HCT116 (cell line): ENCODE measurements at regions not wholly inside any gene's neighbourhood (a gene's known extent, or its start where the extent isn't known, plus 50 kb on each side); places are given as distances from the start of the nearest gene placed in this dataset.

ENCODE experiments used
- ATAC-seq: fragments of 200-7000 bp; cut with Tn5 transposase; 2 replicates; pipeline ENCODE4 v1.9.1; 2020; ENCODE audit warnings: mild to moderate bottlenecking, moderate library complexity
- BruUV-seq: library from RNA; stranded (reverse); fragments of 400-500 nt; replicated peaks from 2 replicates; lab custom pipeline; 2021; lab: Mats Ljungman, UMichigan
- CTCF ChIA-PET: fragments of 300-600 bp; sonication (Branson Sonifier 250); formaldehyde crosslinking; loops from one replicate; lab custom pipeline; 2021; ENCODE audit warnings: antibody characterized with exemption; lab: Charles Lee
- POLR2A ChIA-PET: fragments of 300-600, 350-600 bp; sonication (Branson Sonifier 250); formaldehyde crosslinking; loops from one replicate; lab custom pipeline; 2021; ENCODE audit warnings: antibody characterized with exemption; lab: Charles Lee
- RAD21 ChIA-PET, 2 experiments: fragments of 300-600 bp; sonication (Branson Sonifier 250); formaldehyde crosslinking; loops; one replicate each; lab custom pipeline; 2023; ENCODE audit warnings: low total read pairs in 2 of 2; ENCODE audit not compliant: uncharacterized antibody in 2 of 2, unreplicated experiment in 2 of 2, low non-redundant PET in 1 of 2; lab: Charles Lee
- DNase-seq: peaks from one replicate; pipeline ENCODE4 v3.0.0-alpha.2; 2010; ENCODE audit warnings: low read depth, low spot score
- H2AFZ ChIP-seq: fragments of 200-600 bp; shearing (Covaris generic), sonication (generic); 2 replicates; pipeline ENCODE4 v1.6.1; 2017; ENCODE audit warnings: low read depth, mixed run types, mixed read lengths, antibody characterized with exemption, low read length; ENCODE audit not compliant: poor library complexity, severe bottlenecking
- H3K27ac ChIP-seq: 2 replicates; pipeline ENCODE4 v1.5.1; 2012; ENCODE audit warnings: low read depth, low read length
- H3K27me3 ChIP-seq: fragments of 200-600 bp; sonication (generic); 2 replicates; pipeline ENCODE4 v1.6.1; 2016; ENCODE audit warnings: mixed run types, low read length, mixed read lengths; ENCODE audit not compliant: insufficient read depth
- H3K36me3 ChIP-seq, 2 experiments: fragments of 200-500 bp in 1 of 2; fragments of 200-600 bp in 1 of 2; sonication (Bioruptor generic) in 1 of 2; sonication (generic) in 1 of 2; 2 replicates each; pipeline versions ENCODE4 v1.5.1 to v1.6.1; 2014 to 2016; ENCODE audit warnings: low read length in 2 of 2, inconsistent platforms in 1 of 2, mixed read lengths in 1 of 2, mixed run types in 1 of 2; ENCODE audit not compliant: insufficient read depth in 2 of 2, control insufficient read depth in 1 of 2
- H3K4me1 ChIP-seq, 2 experiments: fragments of 200-600 bp in 1 of 2; sonication (generic) in 1 of 2; 2 replicates each; pipeline versions ENCODE4 v1.5.1 to v1.6.1; 2012 to 2017; ENCODE audit warnings: low read length in 2 of 2, inconsistent platforms in 1 of 2, mild to moderate bottlenecking in 1 of 2, mixed read lengths in 1 of 2, mixed run types in 1 of 2, moderate library complexity in 1 of 2; ENCODE audit not compliant: insufficient read depth in 2 of 2, control insufficient read depth in 1 of 2
- H3K4me2 ChIP-seq: fragments of 200-600 bp; sonication (generic); 2 replicates; pipeline ENCODE4 v1.6.1; 2017; ENCODE audit warnings: mixed run types, low read length, mixed read lengths
- H3K4me3 ChIP-seq, 2 experiments: fragments of 200-600 bp in 1 of 2; sonication (generic) in 1 of 2; replicated peaks in 1 of 2; 2 replicates each; pipeline ENCODE4 v1.5.1; 2011 to 2016; ENCODE audit warnings: low read length in 2 of 2, control low read depth in 1 of 2, low read depth in 1 of 2, mild to moderate bottlenecking in 1 of 2, mixed read lengths in 1 of 2, mixed run types in 1 of 2
- H3K79me2 ChIP-seq: fragments of 200-600 bp; sonication (generic); 2 replicates; pipeline ENCODE4 v1.6.1; 2017; ENCODE audit warnings: mild to moderate bottlenecking, mixed run types, low read length, moderate library complexity, mixed read lengths; ENCODE audit not compliant: insufficient read depth
- H3K9ac ChIP-seq: fragments of 200-600 bp; sonication (generic); 2 replicates; pipeline ENCODE4 v1.6.1; 2016; ENCODE audit warnings: low read length, mixed read lengths
- H3K9me2 ChIP-seq: fragments of 200-600 bp; sonication (generic), shearing (Covaris generic); 2 replicates; pipeline ENCODE4 v1.6.1; 2017; ENCODE audit warnings: mixed run types, mild to moderate bottlenecking, moderate library complexity; ENCODE audit not compliant: insufficient read depth
- H3K9me3 ChIP-seq, 2 experiments: fragments of 200-500 bp in 1 of 2; fragments of 200-600 bp in 1 of 2; sonication (Bioruptor generic) in 1 of 2; sonication (generic) in 1 of 2; 2 replicates each; pipeline ENCODE4 v1.6.1; 2014 to 2017; ENCODE audit warnings: low read length in 2 of 2, mixed read lengths in 2 of 2, inconsistent platforms in 1 of 2, low read depth in 1 of 2, mild to moderate bottlenecking in 1 of 2, mixed run types in 1 of 2, moderate library complexity in 1 of 2; ENCODE audit not compliant: control insufficient read depth in 1 of 2, insufficient read depth in 1 of 2
- H4K20me1 ChIP-seq: fragments of 200-600 bp; sonication (generic), shearing (Covaris generic); 2 replicates; pipeline ENCODE4 v1.6.1; 2017; ENCODE audit warnings: mixed run types, mild to moderate bottlenecking, moderate library complexity; ENCODE audit not compliant: insufficient read depth
- CBX3 ChIP-seq: IDR thresholded peaks from 2 replicates; pipeline ENCODE4 v1.6.1; 2012; ENCODE audit warnings: low read depth
- CEBPB ChIP-seq: IDR thresholded peaks from 2 replicates; pipeline ENCODE4 v1.6.1; 2012; ENCODE audit warnings: low read depth
- EGR1 ChIP-seq: IDR thresholded peaks from 2 replicates; pipeline ENCODE4 v1.6.1; 2012; ENCODE audit warnings: low read depth
- ELF1 ChIP-seq: IDR thresholded peaks from 2 replicates; pipeline ENCODE4 v1.6.1; 2012; ENCODE audit warnings: low read depth, borderline replicate concordance
- EZH2 ChIP-seq: fragments of 200-600 bp; sonication (generic); IDR thresholded peaks from 2 replicates; pipeline ENCODE4 v1.6.1; 2017; ENCODE audit warnings: antibody characterized with exemption, mixed run types
- EZH2phosphoT487 ChIP-seq: fragments of 200-600 bp; IDR thresholded peaks from 2 replicates; pipeline ENCODE4 v1.6.1; 2018; ENCODE audit warnings: antibody characterized with exemption, borderline replicate concordance
- FOSL1 ChIP-seq: IDR thresholded peaks from 2 replicates; pipeline ENCODE4 v1.6.1; 2012; ENCODE audit warnings: low read depth
- POLR2AphosphoS5 ChIP-seq: IDR thresholded peaks from 2 replicates; pipeline ENCODE4 v1.6.1; 2011; ENCODE audit warnings: mild to moderate bottlenecking, low read depth, low read length, moderate library complexity
- RAD21 ChIP-seq: IDR thresholded peaks from 2 replicates; pipeline ENCODE4 v1.6.1; 2012; ENCODE audit warnings: low read depth, mild to moderate bottlenecking
- SIN3A ChIP-seq: IDR thresholded peaks from 2 replicates; pipeline ENCODE4 v1.6.1; 2012; ENCODE audit warnings: low read depth
- SP1 ChIP-seq: IDR thresholded peaks from 2 replicates; pipeline ENCODE4 v1.6.1; 2012; ENCODE audit warnings: low read depth
- YY1 ChIP-seq: IDR thresholded peaks from 2 replicates; pipeline ENCODE4 v1.6.1; 2011; ENCODE audit warnings: low read length, low read depth, moderate library complexity, mild to moderate bottlenecking; ENCODE audit not compliant: insufficient replicate concordance; ENCODE audit errors: extremely low read depth
- ZFX ChIP-seq: fragments of 450-650 bp; IDR thresholded peaks from 2 replicates; pipeline ENCODE4 v1.6.1; 2017
- ZNF274 ChIP-seq: fragments of 200-500 bp; sonication (Bioruptor generic); IDR thresholded peaks from 2 replicates; pipeline ENCODE4 v1.6.1; 2014; ENCODE audit warnings: mild to moderate bottlenecking, low read depth, low read length, inconsistent platforms
- intact Hi-C: fragments of 100-400 bp; cut with micrococcal nuclease; formaldehyde crosslinking; loops from 2 replicates; pipeline ENCODE4 v1.10.0; 2022
- TF ChIP-seq, protein P1 (sequence below): IDR thresholded peaks from 2 replicates; pipeline ENCODE4 v1.6.1; 2012
- TF ChIP-seq, protein P2 (sequence below): IDR thresholded peaks from 2 replicates; pipeline ENCODE4 v1.6.1; 2012
- TF ChIP-seq, protein P3 (sequence below), 3 experiments: fragments of 200-600 bp in 1 of 3; sonication (generic) in 1 of 3; IDR thresholded peaks in 2 of 3; conservative IDR thresholded peaks in 1 of 3; 2 replicates each; pipeline ENCODE4 v1.5.1; 2012 to 2017; ENCODE audit warnings: low read depth in 2 of 3, low read length in 2 of 3, antibody characterized with exemption in 1 of 3, borderline replicate concordance in 1 of 3, control low read depth in 1 of 3, mild to moderate bottlenecking in 1 of 3, mixed read lengths in 1 of 3, mixed run types in 1 of 3, moderate library complexity in 1 of 3; ENCODE audit not compliant: insufficient read depth in 1 of 3

DNA sequence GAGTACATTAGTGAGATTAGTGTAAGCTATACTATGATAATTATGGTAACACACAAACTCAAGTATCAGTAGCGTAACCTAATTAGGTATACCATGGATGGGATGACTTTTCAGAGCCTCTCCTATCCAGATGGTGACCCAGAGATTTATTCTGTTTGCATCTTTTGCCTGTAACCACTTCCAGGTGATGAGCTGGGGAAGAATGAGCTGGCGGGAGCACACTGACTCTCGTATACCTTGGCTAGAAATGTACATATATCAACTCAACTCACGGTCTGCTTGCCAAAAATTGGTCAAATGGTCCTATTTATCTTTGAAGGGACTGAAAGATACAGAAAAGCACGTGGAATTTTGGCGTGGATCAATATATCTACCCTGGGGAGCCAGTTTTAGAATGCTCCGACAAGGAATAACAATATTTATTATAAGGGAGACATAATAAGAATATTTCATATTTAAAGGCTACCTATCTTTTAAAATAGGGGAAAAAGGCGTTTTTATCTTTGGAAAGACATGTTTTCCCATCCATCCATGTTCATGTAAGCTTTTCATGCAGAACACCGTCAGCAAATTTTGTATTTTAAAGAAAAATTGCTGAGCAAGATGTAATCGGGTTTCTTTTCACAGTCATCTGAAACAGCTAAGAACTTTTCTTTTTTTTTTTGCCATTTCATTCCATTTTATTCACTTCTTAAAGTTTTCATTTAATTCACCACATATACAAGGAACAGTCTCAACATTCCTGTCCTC is 502.6 kb upstream of the CBLB start:
- BruUV-seq: no TSS peak
- no peaks in the 10 kb centered on the region for H3K9me3 ChIP-seq
- no peak overlapping the region for H3K9ac ChIP-seq
- H3K4me3 ChIP-seq: no peak overlapping the region
- ChIA-PET POLR2A (no interaction called here), RAD21 (no interaction called here), CTCF (no interaction called here)
- H3K36me3 ChIP-seq: no peaks in the 10 kb centered on the region
- no peak overlapping the region for H2AFZ ChIP-seq
- ATAC-seq: no peak
- TF ChIP-seq YY1 (no peak), EZH2 (no peak), ELF1 (no peak), POLR2AphosphoS5 (no peak), EGR1 (no peak), SP1 (no peak), ZFX (no peak), FOSL1 (no peak), EZH2phosphoT487 (no peak), SIN3A (no peak), CEBPB (no peak), RAD21 (no peak), CBX3 (no peak), ZNF274 (no peak)
- TF ChIP-seq, protein P1, sequence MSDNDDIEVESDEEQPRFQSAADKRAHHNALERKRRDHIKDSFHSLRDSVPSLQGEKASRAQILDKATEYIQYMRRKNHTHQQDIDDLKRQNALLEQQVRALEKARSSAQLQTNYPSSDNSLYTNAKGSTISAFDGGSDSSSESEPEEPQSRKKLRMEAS: no peak
- TF ChIP-seq, protein P2, sequence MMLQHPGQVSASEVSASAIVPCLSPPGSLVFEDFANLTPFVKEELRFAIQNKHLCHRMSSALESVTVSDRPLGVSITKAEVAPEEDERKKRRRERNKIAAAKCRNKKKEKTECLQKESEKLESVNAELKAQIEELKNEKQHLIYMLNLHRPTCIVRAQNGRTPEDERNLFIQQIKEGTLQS: no peak
- TF ChIP-seq, protein P3, sequence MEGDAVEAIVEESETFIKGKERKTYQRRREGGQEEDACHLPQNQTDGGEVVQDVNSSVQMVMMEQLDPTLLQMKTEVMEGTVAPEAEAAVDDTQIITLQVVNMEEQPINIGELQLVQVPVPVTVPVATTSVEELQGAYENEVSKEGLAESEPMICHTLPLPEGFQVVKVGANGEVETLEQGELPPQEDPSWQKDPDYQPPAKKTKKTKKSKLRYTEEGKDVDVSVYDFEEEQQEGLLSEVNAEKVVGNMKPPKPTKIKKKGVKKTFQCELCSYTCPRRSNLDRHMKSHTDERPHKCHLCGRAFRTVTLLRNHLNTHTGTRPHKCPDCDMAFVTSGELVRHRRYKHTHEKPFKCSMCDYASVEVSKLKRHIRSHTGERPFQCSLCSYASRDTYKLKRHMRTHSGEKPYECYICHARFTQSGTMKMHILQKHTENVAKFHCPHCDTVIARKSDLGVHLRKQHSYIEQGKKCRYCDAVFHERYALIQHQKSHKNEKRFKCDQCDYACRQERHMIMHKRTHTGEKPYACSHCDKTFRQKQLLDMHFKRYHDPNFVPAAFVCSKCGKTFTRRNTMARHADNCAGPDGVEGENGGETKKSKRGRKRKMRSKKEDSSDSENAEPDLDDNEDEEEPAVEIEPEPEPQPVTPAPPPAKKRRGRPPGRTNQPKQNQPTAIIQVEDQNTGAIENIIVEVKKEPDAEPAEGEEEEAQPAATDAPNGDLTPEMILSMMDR (IDR thresholded peaks at IDR 0.05 in 2 of 3, conservative IDR thresholded peaks at IDR 0.05 in 1 of 3; ENCODE audit: borderline replicate concordance in 1 of 3, insufficient read depth in 1 of 3, low read depth in 2 of 3, low read length in 2 of 3): no peak
- H3K79me2 ChIP-seq: no peaks in the 10 kb centered on the region
- no peaks in the 10 kb centered on the region for H3K27me3 ChIP-seq
- H3K4me2 ChIP-seq: no peak overlapping the region
- DNase-seq: no peak
- H4K20me1 ChIP-seq: no peaks in the 10 kb centered on the region
- H3K4me1 ChIP-seq: no peaks in the 10 kb centered on the region
- no peak overlapping the region for H3K27ac ChIP-seq
- no peaks in the 10 kb centered on the region for H3K9me2 ChIP-seq
- intact Hi-C loops: no loop called here
